CD14-positive monocyte (primary cell): ENCODE measurements at regions not wholly inside any gene's neighbourhood (a gene's known extent, or its start where the extent isn't known, plus 50 kb on each side); places are given as distances from the start of the nearest gene placed in this dataset.

ENCODE experiments used
- DNase-seq, 3 donors: peaks; one replicate each; pipeline ENCODE4 v3.0.0-alpha.2; 2011 to 2022
- H2AFZ ChIP-seq: 2 replicates; pipeline ENCODE4 v1.6.0; 2012; ENCODE audit warnings: mild to moderate bottlenecking, low read depth, low read length, inconsistent platforms; ENCODE audit not compliant: insufficient read depth, poor library complexity, severe bottlenecking
- H3K27ac ChIP-seq, 2 donors: 1 replicate in 1 of 2; 2 replicates in 1 of 2; pipeline ENCODE4 v1.5.1; 2012 to 2013; ENCODE audit warnings: low read length in 2 of 2, control low read depth in 1 of 2, inconsistent platforms in 1 of 2, low read depth in 1 of 2, mild to moderate bottlenecking in 1 of 2
- H3K27me3 ChIP-seq, 2 donors: one replicate each; pipeline versions ENCODE4 v1.6.0 to v1.6.1; 2011 to 2013; ENCODE audit warnings: low read length in 2 of 2; ENCODE audit not compliant: control insufficient read depth in 2 of 2, insufficient read depth in 2 of 2
- H3K36me3 ChIP-seq, 2 donors: replicated peaks in 1 of 2; 1 replicate in 1 of 2; 2 replicates in 1 of 2; pipeline versions ENCODE4 v1.5.1 to v1.6.1; 2012 to 2013; ENCODE audit warnings: low read length in 2 of 2, control low read depth in 1 of 2, inconsistent platforms in 1 of 2, mild to moderate bottlenecking in 1 of 2; ENCODE audit not compliant: insufficient read depth in 2 of 2, control insufficient read depth in 1 of 2
- H3K4me1 ChIP-seq, 2 donors: 1 replicate in 1 of 2; 2 replicates in 1 of 2; pipeline versions ENCODE4 v1.5.1 to v1.6.1; 2012 to 2013; ENCODE audit warnings: low read length in 2 of 2, control low read depth in 1 of 2, inconsistent platforms in 1 of 2, mild to moderate bottlenecking in 1 of 2, moderate library complexity in 1 of 2; ENCODE audit not compliant: insufficient read depth in 2 of 2, control insufficient read depth in 1 of 2
- H3K4me2 ChIP-seq: replicated peaks from 2 replicates; pipeline ENCODE3; 2012; ENCODE audit warnings: low read length, moderate library complexity, mild to moderate bottlenecking; ENCODE audit not compliant: poor library complexity, severe bottlenecking; ENCODE audit errors: extremely low read depth
- H3K4me3 ChIP-seq, 3 experiments: fragments of 200-600 bp in 1 of 3; sonication (generic) in 1 of 3; replicated peaks in 1 of 3; 1 replicate in 2 of 3; 2 replicates in 1 of 3; pipeline ENCODE4 v1.5.1; 2011 to 2013; ENCODE audit warnings: low read length in 3 of 3, mild to moderate bottlenecking in 3 of 3, control low read depth in 2 of 3, low read depth in 2 of 3, inconsistent platforms in 1 of 3, moderate library complexity in 1 of 3
- H3K79me2 ChIP-seq: 2 replicates; pipeline ENCODE4 v1.6.0; 2012; ENCODE audit warnings: mild to moderate bottlenecking, control low read depth, inconsistent platforms, low read length, moderate library complexity; ENCODE audit not compliant: insufficient read depth
- H3K9ac ChIP-seq: 2 replicates; pipeline ENCODE4 v1.6.0; 2017; ENCODE audit warnings: low read length, mild to moderate bottlenecking; ENCODE audit not compliant: insufficient read depth, poor library complexity, severe bottlenecking
- H3K9me3 ChIP-seq, 2 donors: replicated peaks in 1 of 2; 1 replicate in 1 of 2; 2 replicates in 1 of 2; pipeline versions ENCODE4 v1.5.1 to v1.6.1; 2012 to 2013; ENCODE audit warnings: low read length in 2 of 2, control low read depth in 1 of 2; ENCODE audit not compliant: control insufficient read depth in 1 of 2, insufficient read depth in 1 of 2
- H4K20me1 ChIP-seq: 2 replicates; pipeline ENCODE4 v1.6.0; 2012; ENCODE audit warnings: mild to moderate bottlenecking, low read length, control low read depth, moderate library complexity; ENCODE audit not compliant: insufficient read depth
- H3K27ac Mint-ChIP-seq, 7 donors: one replicate each; pipeline ENCODE4 v1.8.0; 2020; ENCODE audit warnings: mild to moderate bottlenecking in 7 of 7, mixed read lengths in 7 of 7, moderate library complexity in 6 of 7, inconsistent platforms in 2 of 7
- H3K27me3 Mint-ChIP-seq, 3 donors: one replicate each; pipeline ENCODE4 v1.8.0; 2021 to 2022; ENCODE audit warnings: low read depth in 3 of 3, mild to moderate bottlenecking in 3 of 3, mixed read lengths in 3 of 3, moderate library complexity in 3 of 3, inconsistent platforms in 1 of 3
- H3K36me3 Mint-ChIP-seq, 2 donors: one replicate each; pipeline ENCODE4 v1.8.0; 2020; ENCODE audit warnings: mixed read lengths in 2 of 2, inconsistent platforms in 1 of 2, mild to moderate bottlenecking in 1 of 2
- H3K4me1 Mint-ChIP-seq: one replicate; pipeline ENCODE4 v1.8.0; 2020; ENCODE audit warnings: mild to moderate bottlenecking, mixed read lengths
- H3K4me3 Mint-ChIP-seq, 2 donors: one replicate each; pipeline ENCODE4 v1.8.0; 2020; ENCODE audit warnings: mild to moderate bottlenecking in 2 of 2, mixed read lengths in 2 of 2, moderate library complexity in 1 of 2
- H3K9me3 Mint-ChIP-seq, 7 donors: one replicate each; pipeline ENCODE4 v1.8.0; 2020 to 2022; ENCODE audit warnings: mixed read lengths in 7 of 7, mild to moderate bottlenecking in 6 of 7, moderate library complexity in 6 of 7, inconsistent platforms in 2 of 7
- CTCF ChIP-seq: fragments of 200-600 bp; IDR thresholded peaks from one replicate; pipeline ENCODE4 v1.8.0; 2022; ENCODE audit warnings: antibody characterized with exemption, mild to moderate bottlenecking
- WGBS: methylation state at CpG from one replicate; pipeline ENCODE4 v1.1.5; 2013; ENCODE audit warnings: missing lambda C conversion rate; ENCODE audit not compliant: insufficient coverage; 5-methylcytosine and 5-hydroxymethylcytosine counted together
- intact Hi-C, 2 donors: fragments of 100-400 bp; cut with micrococcal nuclease; formaldehyde crosslinking; loops; one replicate each; pipeline versions ENCODE4 v1.15.0 to v1.15.1; 2023

- H3K9me3 Mint-ChIP-seq, result peaks cover 0 to 2% (median 0%) of the 10 kb centered on the region in 7 donors
These were observed 116.1 kb upstream of the KLHL25 start for GRCh38 chr15:85910834-85911233.

DNA sequence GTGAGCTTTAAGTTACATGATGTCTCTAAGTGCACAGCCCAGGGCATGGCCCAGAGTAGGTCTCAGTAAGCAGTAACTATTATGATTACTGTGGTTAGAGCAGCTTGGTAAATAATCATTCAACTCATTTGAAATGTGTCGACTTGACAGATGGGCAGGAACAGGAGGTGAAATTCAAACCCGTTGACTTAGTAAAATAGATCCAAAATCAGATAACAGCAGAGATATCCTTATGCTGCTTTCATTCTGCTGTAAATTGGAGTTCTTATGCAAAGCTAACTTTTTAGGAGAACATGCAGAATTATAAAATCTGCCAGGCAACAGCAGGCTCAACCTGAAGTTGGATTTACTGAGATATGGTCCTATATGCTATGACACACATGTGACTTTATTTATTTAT, 118.7 kb upstream of the KLHL25 start:
- no peak overlapping the region for H3K9ac ChIP-seq
- no peak overlapping the region for H3K4me3 Mint-ChIP-seq
- no peaks in the 10 kb centered on the region for H3K79me2 ChIP-seq
- no peak overlapping the region for H3K4me3 ChIP-seq
- H3K4me1 ChIP-seq, result no peaks in the 10 kb centered on the region
- DNase-seq, result no peak
- H3K27ac ChIP-seq, result no peak overlapping the region
- intact Hi-C loops, result no loop called here
- H3K27me3 Mint-ChIP-seq, result peaks cover 0 to 5% (median 2%) of the 10 kb centered on the region in 3 donors
- H3K36me3 ChIP-seq, result no peaks in the 10 kb centered on the region
- H2AFZ ChIP-seq, result no peak overlapping the region
- no peaks in the 10 kb centered on the region for H3K36me3 Mint-ChIP-seq
- no peaks in the 10 kb centered on the region for H3K27me3 ChIP-seq
- no peaks in the 10 kb centered on the region for H3K4me1 Mint-ChIP-seq
- no CpG with 5 or more reads among the region's 2 CpGs for WGBS
- H3K4me2 ChIP-seq, result no peak overlapping the region
- peaks cover 0 to 7% (median 1%) of the 10 kb centered on the region in 7 donors for H3K9me3 Mint-ChIP-seq
- no peaks in the 10 kb centered on the region for H4K20me1 ChIP-seq
- no peaks in the 10 kb centered on the region for H3K9me3 ChIP-seq
- H3K27ac Mint-ChIP-seq, result no peak overlapping the region
- no peak for TF ChIP-seq CTCF

More at GRCh38 chr15:85910834-85911233, 116.1 kb upstream of the KLHL25 start:
- Histone ChIP-seq H2AFZ (no peak overlapping the region), H3K27ac (no peak overlapping the region), H3K9ac (no peak overlapping the region), H3K9me3 (no peaks in the 10 kb centered on the region), H3K4me3 (no peak overlapping the region), H3K4me1 (no peaks in the 10 kb centered on the region), H3K36me3 (no peaks in the 10 kb centered on the region), H3K79me2 (no peaks in the 10 kb centered on the region), H3K4me2 (no peak overlapping the region), H4K20me1 (no peaks in the 10 kb centered on the region), H3K27me3 (peaks cover 0 to 2% of the 10 kb centered on the region in 2 donors)
- DNase-seq, result no peak
- intact Hi-C loops, result no loop called here
- H3K27ac Mint-ChIP-seq, result no peak overlapping the region
- 71% methylated on average over 5 of the region's 5 CpGs for WGBS
- no peaks in the 10 kb centered on the region for H3K36me3 Mint-ChIP-seq
- no peak overlapping the region for H3K4me3 Mint-ChIP-seq
- H3K4me1 Mint-ChIP-seq, result no peaks in the 10 kb centered on the region
- no peak for TF ChIP-seq CTCF
- H3K27me3 Mint-ChIP-seq, result peaks cover 3 to 5% (median 3%) of the 10 kb centered on the region in 3 donors
